ENCODE measurements at regions not wholly inside any gene's neighbourhood (a gene's known extent, or its start where the extent isn't known, plus 50 kb on each side); places are given as distances from the start of the nearest gene placed in this dataset.

DNA sequence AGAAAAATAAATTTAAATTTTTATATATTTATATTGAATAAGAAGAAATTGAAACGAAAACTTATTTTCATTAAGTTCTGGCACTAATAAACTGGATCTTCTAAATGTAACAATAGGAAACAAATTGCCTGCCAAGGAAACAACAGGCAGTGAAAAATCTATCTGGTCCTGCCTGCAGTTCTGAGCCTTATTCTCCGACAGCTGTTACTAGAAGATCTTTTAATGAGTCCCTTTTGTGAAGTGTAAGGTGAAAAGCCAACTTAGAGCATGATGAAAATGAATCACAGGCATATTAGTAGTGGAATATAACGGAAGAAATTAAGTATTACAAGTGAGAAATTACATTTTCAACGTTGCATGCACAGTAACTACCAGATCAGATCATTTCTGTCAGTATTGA is 1002.7 kb upstream of the PCDH20 start:
- no peak overlapping the region for H3K4me3 ChIP-seq (ENCODE audit: insufficient read depth, low read depth, low read length)
- dilution Hi-C loops (cut with HindIII; ENCODE audit: low sequenced_read_pairs, unreplicated experiment), result no loop called here
- no peak overlapping the region for H2BK20ac ChIP-seq (ENCODE audit: low read depth, low read length)
- no peak overlapping the region for H3K4me2 ChIP-seq (ENCODE audit: low read depth, low read length)
- CTCF ChIA-PET, result no interaction called here
- H4K91ac ChIP-seq (ENCODE audit: insufficient read depth, low read depth, low read length), result no peak overlapping the region
- H2BK120ac ChIP-seq (ENCODE audit: low read depth, low read length), result no peak overlapping the region
- H2AFZ ChIP-seq (replicated peaks; ENCODE audit: low read length, poor library complexity), result no peak overlapping the region
- H2BK15ac ChIP-seq (ENCODE audit: low read depth, low read length), result no peak overlapping the region
- H3K79me1 ChIP-seq (ENCODE audit: low read depth in 1 of 2, low read length in 2 of 2), result no peaks in the 10 kb centered on the region
- no peak overlapping the region for H3K18ac ChIP-seq (ENCODE audit: low read depth, low read length)
- H3K56ac ChIP-seq (ENCODE audit: extremely low read depth, insufficient read depth, low read length), result no peak overlapping the region
- no peak overlapping the region for H3K9ac ChIP-seq (ENCODE audit: low read depth, low read length)
- in situ Hi-C loops (cut with MboI; ENCODE audit: low sequenced_read_pairs), result no loop called here
- POLR2A ChIA-PET (ENCODE audit: unreplicated experiment), result no interaction called here
- H4K5ac ChIP-seq (ENCODE audit: low read depth, low read length), result no peak overlapping the region
- H2AK9ac ChIP-seq (replicated peaks; ENCODE audit: low read depth, low read length, poor library complexity), result no peak overlapping the region
- H4K8ac ChIP-seq (ENCODE audit: low read depth in 2 of 2, low read length in 2 of 2), result no peak overlapping the region
- WGBS, 2 experiments (ENCODE audit: extremely low coverage in 2 of 2, insufficient read length in 1 of 2), result no CpG with 5 or more reads among the region's 4 CpGs
- no peak overlapping the region for H3K14ac ChIP-seq (replicated peaks; ENCODE audit: low read depth, low read length)
- no peak for ATAC-seq (ENCODE audit: low read depth)
- TF ChIP-seq BHLHE40 (IDR thresholded peaks at IDR 0.05; ENCODE audit: low read depth, low read length), result no peak
- TF ChIP-seq CEBPB (IDR thresholded peaks at IDR 0.05; ENCODE audit: low read depth, low read length), result no peak
- no peak for TF ChIP-seq POLR2A (IDR thresholded peaks at IDR 0.05; ENCODE audit: low read depth, low read length)
- no peak for TF ChIP-seq NFE2L2 (IDR thresholded peaks at IDR 0.05; ENCODE audit: low read depth, low read length)
- TF ChIP-seq RAD21 (IDR thresholded peaks at IDR 0.05; ENCODE audit: low read length), result no peak
- no peak for TF ChIP-seq CHD1 (IDR thresholded peaks at IDR 0.05; ENCODE audit: low read depth, low read length)
- no peak for TF ChIP-seq SMC3 (IDR thresholded peaks at IDR 0.05; ENCODE audit: low read depth, low read length)
- TF ChIP-seq, protein P1, sequence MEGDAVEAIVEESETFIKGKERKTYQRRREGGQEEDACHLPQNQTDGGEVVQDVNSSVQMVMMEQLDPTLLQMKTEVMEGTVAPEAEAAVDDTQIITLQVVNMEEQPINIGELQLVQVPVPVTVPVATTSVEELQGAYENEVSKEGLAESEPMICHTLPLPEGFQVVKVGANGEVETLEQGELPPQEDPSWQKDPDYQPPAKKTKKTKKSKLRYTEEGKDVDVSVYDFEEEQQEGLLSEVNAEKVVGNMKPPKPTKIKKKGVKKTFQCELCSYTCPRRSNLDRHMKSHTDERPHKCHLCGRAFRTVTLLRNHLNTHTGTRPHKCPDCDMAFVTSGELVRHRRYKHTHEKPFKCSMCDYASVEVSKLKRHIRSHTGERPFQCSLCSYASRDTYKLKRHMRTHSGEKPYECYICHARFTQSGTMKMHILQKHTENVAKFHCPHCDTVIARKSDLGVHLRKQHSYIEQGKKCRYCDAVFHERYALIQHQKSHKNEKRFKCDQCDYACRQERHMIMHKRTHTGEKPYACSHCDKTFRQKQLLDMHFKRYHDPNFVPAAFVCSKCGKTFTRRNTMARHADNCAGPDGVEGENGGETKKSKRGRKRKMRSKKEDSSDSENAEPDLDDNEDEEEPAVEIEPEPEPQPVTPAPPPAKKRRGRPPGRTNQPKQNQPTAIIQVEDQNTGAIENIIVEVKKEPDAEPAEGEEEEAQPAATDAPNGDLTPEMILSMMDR (conservative IDR thresholded peaks at IDR 0.05; ENCODE audit: low read depth, low read length), result no peak
- TF ChIP-seq MAZ (IDR thresholded peaks at IDR 0.05; ENCODE audit: borderline replicate concordance, low read depth, low read length), result no peak
- TF ChIP-seq, protein P2, sequence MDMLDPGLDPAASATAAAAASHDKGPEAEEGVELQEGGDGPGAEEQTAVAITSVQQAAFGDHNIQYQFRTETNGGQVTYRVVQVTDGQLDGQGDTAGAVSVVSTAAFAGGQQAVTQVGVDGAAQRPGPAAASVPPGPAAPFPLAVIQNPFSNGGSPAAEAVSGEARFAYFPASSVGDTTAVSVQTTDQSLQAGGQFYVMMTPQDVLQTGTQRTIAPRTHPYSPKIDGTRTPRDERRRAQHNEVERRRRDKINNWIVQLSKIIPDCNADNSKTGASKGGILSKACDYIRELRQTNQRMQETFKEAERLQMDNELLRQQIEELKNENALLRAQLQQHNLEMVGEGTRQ (IDR thresholded peaks at IDR 0.05; ENCODE audit: low read depth, low read length), result no peak
- DNase-seq, result no peak
- H3K27me3 ChIP-seq (ENCODE audit: control insufficient read depth, insufficient read depth, low read length), result no peaks in the 10 kb centered on the region
- intact Hi-C loops (cut with micrococcal nuclease), result no loop called here
- no peak overlapping the region for H3K4ac ChIP-seq (ENCODE audit: low read depth, low read length)
- no peaks in the 10 kb centered on the region for H3K9me1 ChIP-seq (ENCODE audit: insufficient read depth, low read length)
- H2BK5ac ChIP-seq (ENCODE audit: low read depth, low read length, poor library complexity, severe bottlenecking), result no peak overlapping the region
- H3K9me3 ChIP-seq (ENCODE audit: control insufficient read depth, insufficient read depth, low read length), result no peaks in the 10 kb centered on the region
- H3K27ac ChIP-seq (ENCODE audit: insufficient read depth, low read length), result no peak overlapping the region
- no peak overlapping the region for H2AK5ac ChIP-seq (ENCODE audit: low read depth, low read length)
- no peaks in the 10 kb centered on the region for H4K20me1 ChIP-seq (ENCODE audit: insufficient read depth, low read length)
- BruUV-seq (replicated peaks), result no TSS peak
- H3K36me3 ChIP-seq (ENCODE audit: control insufficient read depth, insufficient read depth, low read length), result no peaks in the 10 kb centered on the region
- no peak overlapping the region for H3K23ac ChIP-seq (ENCODE audit: low read depth, low read length)
- no peaks in the 10 kb centered on the region for H3K4me1 ChIP-seq (ENCODE audit: control insufficient read depth, insufficient read depth, low read length)
